ENCODE measurements at regions not wholly inside any gene's neighbourhood (a gene's known extent, or its start where the extent isn't known, plus 50 kb on each side); places are given as distances from the start of the nearest gene placed in this dataset.

DNA sequence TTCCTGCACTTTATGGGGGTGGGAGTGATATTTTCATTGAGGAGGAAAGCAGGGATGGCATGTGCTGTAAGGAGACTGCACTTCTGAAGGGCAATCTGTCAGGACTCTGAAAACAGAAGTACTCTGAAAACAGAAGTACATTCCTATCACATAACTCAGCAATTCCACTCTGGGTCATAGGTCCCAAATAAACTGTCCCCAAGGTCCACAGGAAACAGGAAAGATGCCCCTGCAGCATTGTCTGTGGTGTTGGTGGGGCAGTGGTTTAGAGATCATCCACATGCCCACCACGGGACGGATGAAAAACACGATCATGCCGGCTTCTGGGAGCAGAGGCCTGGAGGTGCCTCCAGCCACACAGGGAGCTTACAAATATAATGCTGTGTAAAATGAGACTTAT is 150.3 kb downstream of the OTOR start:
- Histone ChIP-seq H3K9me3 (ENCODE audit: low read depth, low read length) (no peaks in the 10 kb centered on the region), H3K4me2 (ENCODE audit: insufficient read depth, low read length) (peak overlapping the region; percentile 12), H2AFZ (ENCODE audit: low read length) (peak overlapping the region; percentile 25), H4K20me1 (ENCODE audit: insufficient read depth, low read length) (no peaks in the 10 kb centered on the region), H3K79me2 (ENCODE audit: insufficient read depth, low read length) (no peaks in the 10 kb centered on the region), H3K27me3 (ENCODE audit: insufficient read depth, low read length) (no peaks in the 10 kb centered on the region), H3K36me3 (ENCODE audit: insufficient read depth, low read length) (no peaks in the 10 kb centered on the region), H3K4me1 (ENCODE audit: insufficient read depth, low read length) (peaks cover 12% of the 10 kb centered on the region), H3K27ac (ENCODE audit: low read depth, low read length) (no peak overlapping the region), H3K4me3 (ENCODE audit: insufficient read depth, low read length) (no peak overlapping the region)
- DNase-seq (ENCODE audit: insufficient read length, low spot score, missing footprints): peak; percentile 66
- TF ChIP-seq, protein P1, sequence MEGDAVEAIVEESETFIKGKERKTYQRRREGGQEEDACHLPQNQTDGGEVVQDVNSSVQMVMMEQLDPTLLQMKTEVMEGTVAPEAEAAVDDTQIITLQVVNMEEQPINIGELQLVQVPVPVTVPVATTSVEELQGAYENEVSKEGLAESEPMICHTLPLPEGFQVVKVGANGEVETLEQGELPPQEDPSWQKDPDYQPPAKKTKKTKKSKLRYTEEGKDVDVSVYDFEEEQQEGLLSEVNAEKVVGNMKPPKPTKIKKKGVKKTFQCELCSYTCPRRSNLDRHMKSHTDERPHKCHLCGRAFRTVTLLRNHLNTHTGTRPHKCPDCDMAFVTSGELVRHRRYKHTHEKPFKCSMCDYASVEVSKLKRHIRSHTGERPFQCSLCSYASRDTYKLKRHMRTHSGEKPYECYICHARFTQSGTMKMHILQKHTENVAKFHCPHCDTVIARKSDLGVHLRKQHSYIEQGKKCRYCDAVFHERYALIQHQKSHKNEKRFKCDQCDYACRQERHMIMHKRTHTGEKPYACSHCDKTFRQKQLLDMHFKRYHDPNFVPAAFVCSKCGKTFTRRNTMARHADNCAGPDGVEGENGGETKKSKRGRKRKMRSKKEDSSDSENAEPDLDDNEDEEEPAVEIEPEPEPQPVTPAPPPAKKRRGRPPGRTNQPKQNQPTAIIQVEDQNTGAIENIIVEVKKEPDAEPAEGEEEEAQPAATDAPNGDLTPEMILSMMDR (IDR thresholded peaks at IDR 0.05; ENCODE audit: extremely low read depth, low read depth, low read length): no peak

DNA sequence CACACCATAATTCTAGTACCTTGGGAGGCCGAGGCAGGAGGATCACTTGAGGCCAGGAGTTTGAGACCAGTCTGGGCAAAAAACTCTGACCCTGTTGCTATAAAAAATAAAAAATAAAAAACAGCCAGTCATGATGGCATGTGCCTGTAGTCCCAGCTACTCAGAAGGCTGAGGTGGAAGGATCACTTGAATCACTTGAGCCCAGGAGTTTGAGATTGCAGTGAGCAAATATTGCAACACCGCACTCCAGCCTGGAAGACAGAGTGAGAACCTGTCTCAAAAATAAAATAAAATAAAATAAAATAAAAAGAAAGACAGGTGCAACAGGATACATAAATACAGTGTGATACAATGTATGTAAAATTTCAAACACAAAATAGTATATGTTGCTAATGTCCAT is 154.5 kb downstream of the OTOR start:
- Histone ChIP-seq H3K4me2 (ENCODE audit: insufficient read depth, low read length) (no peak overlapping the region), H3K27me3 (ENCODE audit: insufficient read depth, low read length) (no peaks in the 10 kb centered on the region), H3K4me3 (ENCODE audit: insufficient read depth, low read length) (no peak overlapping the region), H3K9me3 (ENCODE audit: low read depth, low read length) (no peaks in the 10 kb centered on the region), H3K36me3 (ENCODE audit: insufficient read depth, low read length) (no peaks in the 10 kb centered on the region), H3K79me2 (ENCODE audit: insufficient read depth, low read length) (no peaks in the 10 kb centered on the region), H3K4me1 (ENCODE audit: insufficient read depth, low read length) (peaks cover 12% of the 10 kb centered on the region), H3K27ac (ENCODE audit: low read depth, low read length) (no peak overlapping the region), H2AFZ (ENCODE audit: low read length) (no peak overlapping the region), H4K20me1 (ENCODE audit: insufficient read depth, low read length) (no peaks in the 10 kb centered on the region)
- DNase-seq (ENCODE audit: insufficient read length, low spot score, missing footprints): no peak
- TF ChIP-seq, protein P1 (IDR thresholded peaks at IDR 0.05; ENCODE audit: extremely low read depth, low read depth, low read length): no peak

- no peak overlapping the region for H3K4me3 ChIP-seq (ENCODE audit: insufficient read depth, low read length)
- TF ChIP-seq, protein P1 (IDR thresholded peaks at IDR 0.05; ENCODE audit: extremely low read depth, low read depth, low read length): peak; percentile 13
- DNase-seq (ENCODE audit: insufficient read length, low spot score, missing footprints): no peak
- H3K36me3 ChIP-seq (ENCODE audit: insufficient read depth, low read length): no peaks in the 10 kb centered on the region
- H3K79me2 ChIP-seq (ENCODE audit: insufficient read depth, low read length): no peaks in the 10 kb centered on the region
- H3K9me3 ChIP-seq (ENCODE audit: low read depth, low read length): no peaks in the 10 kb centered on the region
- H4K20me1 ChIP-seq (ENCODE audit: insufficient read depth, low read length): no peaks in the 10 kb centered on the region
- H2AFZ ChIP-seq (ENCODE audit: low read length): peak overlapping the region; percentile 29
- H3K27me3 ChIP-seq (ENCODE audit: insufficient read depth, low read length): no peaks in the 10 kb centered on the region
- no peak overlapping the region for H3K27ac ChIP-seq (ENCODE audit: low read depth, low read length)
- H3K4me2 ChIP-seq (ENCODE audit: insufficient read depth, low read length): no peak overlapping the region
- no peaks in the 10 kb centered on the region for H3K4me1 ChIP-seq (ENCODE audit: insufficient read depth, low read length)
These were observed 156.6 kb downstream of the OTOR start for GRCh38 chr20:16904751-16905150.

- Histone ChIP-seq H3K27ac (ENCODE audit: low read depth, low read length) (no peak overlapping the region), H2AFZ (ENCODE audit: low read length) (no peak overlapping the region), H3K36me3 (ENCODE audit: insufficient read depth, low read length) (no peaks in the 10 kb centered on the region), H3K27me3 (ENCODE audit: insufficient read depth, low read length) (no peaks in the 10 kb centered on the region), H3K79me2 (ENCODE audit: insufficient read depth, low read length) (no peaks in the 10 kb centered on the region), H3K9me3 (ENCODE audit: low read depth, low read length) (no peaks in the 10 kb centered on the region), H3K4me1 (ENCODE audit: insufficient read depth, low read length) (no peaks in the 10 kb centered on the region), H3K4me3 (ENCODE audit: insufficient read depth, low read length) (no peak overlapping the region), H3K4me2 (ENCODE audit: insufficient read depth, low read length) (no peak overlapping the region), H4K20me1 (ENCODE audit: insufficient read depth, low read length) (no peaks in the 10 kb centered on the region)
- TF ChIP-seq, protein P1 (IDR thresholded peaks at IDR 0.05; ENCODE audit: extremely low read depth, low read depth, low read length): no peak
- DNase-seq (ENCODE audit: insufficient read length, low spot score, missing footprints): no peak
These were observed 166.1 kb downstream of the OTOR start for GRCh38 chr20:16914277-16914676.
